Retinal pigment epithelial cell (primary cell): ENCODE measurements at regions not wholly inside any gene's neighbourhood (a gene's known extent, or its start where the extent isn't known, plus 50 kb on each side); places are given as distances from the start of the nearest gene placed in this dataset.
"Not testable (repeated sequence)": the region's sequence is repeated elsewhere in the genome, so short reads cannot be mapped to it uniquely, and the experiment has no call there.

ENCODE experiments used
- DNase-seq: peaks from one replicate; pipeline ENCODE4 v3.0.0-alpha.2; 2010; ENCODE audit warnings: low read depth
- H3K4me3 ChIP-seq: 2 replicates; pipeline ENCODE4 v1.5.1; 2011; ENCODE audit warnings: mild to moderate bottlenecking, low read length, control low read depth, moderate library complexity
- CTCF ChIP-seq: conservative IDR thresholded peaks from 2 replicates; pipeline ENCODE4 v1.5.1; 2011; ENCODE audit warnings: low read depth, low read length, control low read depth, inconsistent platforms

GRCh38 chr7:91427051-91427450 is 162.8 kb downstream of the FZD1 start:
- no peak overlapping the region for H3K4me3 ChIP-seq
- no peak for TF ChIP-seq CTCF
- no peak for DNase-seq

GRCh38 chr7:91431601-91432000 is 167.4 kb downstream of the FZD1 start:
- H3K4me3 ChIP-seq: no peak overlapping the region
- no peak for TF ChIP-seq CTCF
- no peak for DNase-seq

- H3K4me3 ChIP-seq: no peak overlapping the region
- TF ChIP-seq CTCF: no peak
- DNase-seq: no peak
These were observed 170.6 kb downstream of the FZD1 start for GRCh38 chr7:91434836-91435235.

GRCh38 chr7:91435381-91436059 is 171.3 kb downstream of the FZD1 start:
- no peak for TF ChIP-seq CTCF
- H3K4me3 ChIP-seq: no peak overlapping the region
- no peak for DNase-seq

- DNase-seq: no peak
- H3K4me3 ChIP-seq: no peak overlapping the region
- TF ChIP-seq CTCF: no peak
These were observed 172.4 kb downstream of the FZD1 start for GRCh38 chr7:91436655-91437054.

GRCh38 chr7:91440198-91440597 is 176.0 kb downstream of the FZD1 start:
- not testable (repeated sequence) for DNase-seq, H3K4me3 ChIP-seq

GRCh38 chr7:91443862-91444261 is 179.6 kb downstream of the FZD1 start:
- H3K4me3 ChIP-seq: no peak overlapping the region
- DNase-seq: no peak
- no peak for TF ChIP-seq CTCF
